ENCODE measurements at regions not wholly inside any gene's neighbourhood (a gene's known extent, or its start where the extent isn't known, plus 50 kb on each side); places are given as distances from the start of the nearest gene placed in this dataset.
"Not testable (repeated sequence)": the region's sequence is repeated elsewhere in the genome, so short reads cannot be mapped to it uniquely, and the experiment has no call there.

GRCh38 chr4:38279650-38280322, 319.6 kb downstream of the PTTG2 start:
- FAIRE-seq, result no peak

- FAIRE-seq, result no peak
Measured at GRCh38 chr4:38280323-38280706, 320.1 kb downstream of the PTTG2 start.

DNA sequence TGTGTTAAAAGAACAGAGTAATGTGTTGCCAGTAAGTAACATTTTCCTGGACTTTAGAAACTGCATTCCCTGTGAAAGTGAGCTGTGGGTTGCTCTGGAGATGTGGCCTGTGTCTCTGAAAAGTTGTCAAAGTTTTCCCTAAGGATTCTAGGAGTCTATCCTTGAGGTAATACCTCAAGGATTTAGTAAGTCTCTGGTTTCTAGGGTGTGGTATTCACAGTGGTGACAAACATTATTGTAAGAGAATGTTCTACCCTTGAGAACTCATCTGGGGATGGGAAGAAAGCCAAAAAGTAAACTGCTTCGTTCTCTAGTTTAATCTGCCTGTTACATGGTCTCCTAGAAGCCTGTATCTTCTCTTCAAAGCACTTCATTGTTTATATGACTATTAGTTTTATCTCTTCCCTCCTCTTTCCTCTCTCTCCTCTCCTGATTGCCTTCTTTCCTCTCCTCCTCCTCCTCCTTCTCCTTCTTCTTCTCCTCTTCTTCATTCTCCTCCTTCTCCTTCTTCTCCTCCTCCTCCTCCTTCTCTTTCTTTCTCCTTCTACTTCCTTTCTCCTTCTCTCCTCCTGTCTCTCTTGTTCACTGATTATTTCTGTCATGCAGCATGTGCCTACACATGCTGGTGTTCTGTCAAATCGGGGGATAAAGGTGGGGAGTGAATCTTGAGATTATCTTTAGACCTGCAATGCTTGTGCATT, 321.3 kb downstream of the PTTG2 start:
- no peak for FAIRE-seq

DNA sequence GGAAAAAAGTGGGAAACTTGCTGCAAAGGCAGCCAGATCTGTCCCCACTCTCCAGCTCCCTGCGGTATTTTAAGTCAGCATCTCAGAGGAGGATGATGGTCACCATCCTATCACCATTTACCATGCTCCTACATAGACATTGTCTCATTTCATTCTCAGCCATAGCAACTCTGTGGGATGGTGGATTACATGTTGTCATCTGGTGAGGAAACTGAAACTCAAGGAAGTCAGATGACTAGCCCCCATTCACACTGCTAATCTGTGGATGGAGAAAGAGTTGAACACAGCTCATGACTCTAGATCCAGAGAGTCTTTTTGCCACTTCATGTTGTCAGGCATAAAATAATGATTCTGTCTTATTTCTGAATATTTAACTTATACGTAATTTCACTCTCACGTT, 323.5 kb downstream of the PTTG2 start:
- FAIRE-seq, result no peak

GRCh38 chr4:38284294-38285030, 324.3 kb downstream of the PTTG2 start:
- FAIRE-seq, result no peak

DNA sequence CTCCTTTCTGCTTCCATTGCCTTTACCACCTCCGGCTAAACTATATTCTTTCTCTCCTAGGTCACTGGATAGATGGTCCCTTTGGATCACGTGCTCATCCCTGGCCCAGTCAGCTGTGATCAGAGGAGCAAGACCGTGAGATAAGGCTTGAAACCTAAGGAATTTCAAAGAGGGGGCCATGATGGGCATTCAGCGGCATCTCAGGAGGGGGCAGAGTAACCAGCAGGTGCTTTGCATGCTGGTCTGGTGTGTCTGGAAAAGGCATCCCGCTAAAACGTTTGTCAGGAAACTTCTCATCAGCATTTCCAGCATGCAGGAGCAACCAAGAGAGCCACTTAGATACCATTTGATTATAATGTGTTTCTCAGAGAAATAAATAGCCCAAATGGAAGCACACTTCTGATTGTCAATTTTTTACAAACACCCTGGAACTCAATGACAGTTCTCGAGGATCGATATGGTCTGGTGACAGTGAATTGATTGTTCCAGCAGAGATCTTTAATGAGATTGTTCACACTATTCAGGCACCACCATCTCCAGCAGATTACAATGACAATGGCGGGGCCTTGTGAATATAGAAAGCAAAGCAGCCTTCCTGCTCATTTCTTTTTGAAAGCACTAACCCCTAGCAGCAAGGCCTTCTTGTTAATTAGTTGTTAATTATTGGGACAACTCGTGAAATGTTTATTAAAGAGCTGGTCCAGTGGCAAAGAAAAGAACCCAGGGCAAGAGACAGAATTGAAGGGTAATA, 327.1 kb downstream of the PTTG2 start:
- FAIRE-seq, result no peak

- no peak for FAIRE-seq
Measured at GRCh38 chr4:38289553-38289952, 329.4 kb downstream of the PTTG2 start.

DNA sequence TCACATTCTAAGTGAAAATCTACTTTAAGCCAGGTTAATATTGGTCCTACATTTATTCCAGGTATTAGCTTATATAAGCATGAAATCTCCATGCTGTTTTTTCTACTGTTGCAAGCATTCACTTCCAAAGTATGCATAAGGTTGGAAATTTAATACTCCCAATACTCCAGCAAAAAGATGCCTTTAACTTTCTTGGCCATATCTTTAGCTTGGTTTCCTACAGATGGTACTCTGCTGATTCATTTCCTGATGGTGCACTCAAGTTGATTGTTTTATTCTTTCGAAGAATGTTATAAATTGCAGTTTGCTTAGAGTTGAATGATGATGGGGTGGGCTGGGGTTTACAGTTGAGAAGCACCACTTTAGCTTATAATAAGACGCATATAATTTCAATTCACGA, 330.2 kb downstream of the PTTG2 start:
- FAIRE-seq, result no peak

GRCh38 chr4:38290914-38291313, 330.7 kb downstream of the PTTG2 start:
- no peak for FAIRE-seq

DNA sequence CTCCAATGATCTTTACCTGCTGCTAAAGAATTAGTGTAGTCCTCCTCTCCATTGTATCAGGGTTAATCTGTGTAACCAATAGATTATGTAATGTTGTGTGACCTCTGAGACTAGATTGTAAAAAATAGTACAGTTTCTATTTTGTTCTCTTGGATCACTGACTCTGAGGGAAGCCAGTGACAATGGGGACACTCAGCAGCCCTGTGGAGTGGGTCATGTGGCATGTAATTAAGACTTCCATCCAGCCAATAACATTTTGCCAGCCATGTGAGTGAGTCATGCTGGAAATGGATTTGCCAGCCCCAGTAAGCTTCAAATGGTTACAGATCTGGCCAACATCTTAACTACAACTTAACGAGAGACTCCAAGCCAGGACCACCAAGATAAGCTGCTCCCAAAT, 332.3 kb downstream of the PTTG2 start:
- no peak for FAIRE-seq

- FAIRE-seq, result no peak
Measured at GRCh38 chr4:38294238-38294637, 334.0 kb downstream of the PTTG2 start.

GRCh38 chr4:38297061-38297460, 336.9 kb downstream of the PTTG2 start:
- no peak for FAIRE-seq

DNA sequence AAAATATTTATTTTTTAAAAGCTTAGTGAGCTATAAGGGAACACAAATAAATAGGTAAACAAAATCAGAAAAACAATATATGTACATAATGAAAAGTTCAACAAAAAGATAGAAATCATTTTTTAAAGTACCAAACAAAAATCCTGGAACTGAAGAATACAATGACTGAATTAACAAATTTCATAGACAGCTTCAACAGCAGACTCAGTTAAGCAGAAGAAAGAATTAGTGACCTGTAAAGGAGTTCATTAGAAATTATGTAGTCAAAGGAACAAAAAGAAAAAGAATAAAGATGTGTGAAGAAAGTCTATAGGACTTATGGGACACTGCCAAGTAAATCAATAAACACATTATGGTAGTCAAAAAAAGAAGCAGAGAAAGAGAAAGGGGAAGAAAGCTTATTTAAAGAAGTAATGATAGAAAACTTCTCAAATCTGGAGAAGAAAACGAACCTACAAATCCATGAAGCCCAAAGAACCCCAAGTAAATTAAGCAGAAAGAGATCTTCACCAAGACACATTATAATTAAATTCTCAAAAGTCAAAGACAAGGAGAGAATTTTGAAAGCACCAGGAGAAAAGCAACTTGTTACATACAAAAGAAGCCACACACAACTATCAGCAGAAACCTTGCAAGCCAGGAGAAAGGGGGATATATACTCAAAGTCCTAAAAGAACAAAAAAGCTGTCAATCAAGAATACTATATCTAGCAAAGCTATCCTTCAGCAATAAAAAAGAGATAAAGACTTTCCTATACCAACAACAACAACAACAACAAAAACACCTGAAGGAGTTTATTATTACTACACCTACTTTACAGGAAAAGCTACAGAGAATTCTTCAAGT, 338.9 kb downstream of the PTTG2 start:
- no peak for FAIRE-seq

- no peak for FAIRE-seq
Measured at GRCh38 chr4:38302910-38303309, 342.7 kb downstream of the PTTG2 start.

- FAIRE-seq, result not testable (repeated sequence)
Measured at GRCh38 chr4:38304460-38304859, 344.3 kb downstream of the PTTG2 start.

DNA sequence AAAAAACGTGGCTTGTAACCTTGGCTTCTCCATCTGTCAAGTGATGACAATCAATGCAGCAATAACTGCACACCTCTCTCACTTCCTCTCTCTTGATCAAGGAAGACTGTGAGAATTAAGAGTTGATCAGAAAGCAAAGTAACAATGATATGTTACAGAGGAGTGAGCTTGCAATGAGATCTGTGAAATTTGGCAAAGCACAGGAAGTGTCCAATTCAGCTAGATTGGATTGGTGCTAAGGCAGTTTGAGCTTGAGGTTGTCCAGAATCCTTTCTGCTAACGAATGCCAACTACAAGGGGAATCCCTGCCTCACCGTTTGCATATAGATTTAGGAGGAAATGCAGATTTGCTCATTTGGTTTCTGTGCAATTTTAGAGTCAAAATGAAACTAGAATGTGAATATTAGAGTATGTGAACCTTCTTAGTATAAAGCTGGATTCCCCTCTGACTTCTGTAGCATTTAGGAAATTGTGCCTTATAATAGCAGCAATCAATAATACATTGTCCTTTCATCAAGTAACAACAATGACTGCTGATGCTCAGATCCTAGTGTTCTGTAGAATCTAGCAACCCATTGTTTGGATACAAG, 346.4 kb downstream of the PTTG2 start:
- FAIRE-seq, result no peak

DNA sequence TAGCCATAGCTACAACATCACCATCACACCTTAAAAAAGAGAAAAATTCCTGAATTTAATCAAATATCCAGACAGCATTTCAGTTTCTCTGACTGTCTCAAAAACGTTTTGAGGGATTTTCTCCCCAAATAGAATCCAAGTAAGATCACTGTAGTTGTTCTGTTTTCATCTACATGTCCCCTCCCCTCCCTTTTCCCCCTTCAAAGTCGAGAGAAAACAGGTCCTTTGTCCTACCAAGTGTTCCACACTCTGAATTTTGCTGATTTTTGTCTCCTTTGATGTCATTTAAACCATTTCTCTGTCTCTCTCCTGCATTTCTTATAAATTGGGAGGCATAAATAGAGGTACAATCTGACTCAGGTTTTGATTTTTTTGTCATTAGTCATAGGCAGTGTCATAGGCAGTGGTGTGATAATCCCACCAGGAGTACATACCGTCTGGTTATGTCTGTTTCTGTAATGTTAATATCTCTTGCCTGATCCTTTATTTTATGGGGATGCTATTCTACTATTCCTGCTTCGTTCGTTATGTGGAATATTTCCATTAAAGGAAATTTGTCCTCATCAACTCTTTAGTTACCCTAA, 348.6 kb downstream of the PTTG2 start:
- no peak for FAIRE-seq

DNA sequence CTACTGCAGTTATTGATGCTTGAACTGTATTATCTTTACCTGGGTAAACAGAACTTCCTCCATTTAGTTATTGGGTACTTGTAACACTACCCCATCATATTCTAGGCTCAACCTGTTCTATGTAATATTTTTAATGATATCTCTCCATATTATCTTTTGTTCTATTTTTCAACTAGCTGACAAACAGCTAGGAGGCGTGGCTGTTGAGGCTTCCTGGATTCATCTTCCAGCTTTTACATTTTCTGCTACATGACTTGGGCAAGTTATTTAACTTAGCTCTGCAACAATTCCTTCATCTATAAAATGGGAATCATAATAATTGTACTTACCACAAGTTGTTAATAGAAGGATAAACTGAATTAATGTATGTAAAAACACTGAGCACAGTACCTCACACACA, 349.3 kb downstream of the PTTG2 start:
- FAIRE-seq, result no peak

GRCh38 chr4:38310446-38311043, 350.3 kb downstream of the PTTG2 start:
- FAIRE-seq, result no peak

DNA sequence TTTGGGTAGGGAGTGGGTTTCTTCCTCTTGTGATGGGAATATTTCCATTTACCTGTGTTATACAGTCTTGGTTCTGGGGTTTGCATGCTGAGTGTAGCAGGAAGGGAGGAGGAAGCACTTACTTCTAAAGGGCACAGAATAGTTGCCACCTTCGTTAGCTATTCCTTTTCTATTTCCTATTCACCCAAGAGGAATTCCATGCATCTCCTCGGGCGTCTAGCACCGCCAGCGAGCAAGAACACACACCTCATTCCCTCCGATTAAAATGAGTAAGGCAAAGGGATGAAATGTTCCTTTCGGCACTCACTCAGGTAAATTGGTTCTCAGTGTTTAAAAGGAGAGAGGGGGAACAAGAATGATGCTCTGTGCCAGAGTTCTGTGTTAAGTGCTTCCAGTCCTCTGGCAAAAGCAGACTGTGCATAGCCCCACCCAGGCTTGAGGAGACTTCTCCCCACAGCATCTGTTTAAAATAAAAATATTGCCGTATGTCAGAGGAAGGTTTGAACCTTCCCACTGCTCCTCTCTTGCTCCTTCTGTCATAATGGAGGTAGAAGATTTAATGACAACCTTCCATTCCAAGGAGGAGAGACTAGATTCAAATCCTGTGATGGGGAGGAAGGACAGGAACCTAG, 351.4 kb downstream of the PTTG2 start:
- no peak for FAIRE-seq

GRCh38 chr4:38313175-38313574, 350.8 kb upstream of the KLF3 start:
- no peak for FAIRE-seq
